ENCODE measurements at regions not wholly inside any gene's neighbourhood (a gene's known extent, or its start where the extent isn't known, plus 50 kb on each side); places are given as distances from the start of the nearest gene placed in this dataset.

DNA sequence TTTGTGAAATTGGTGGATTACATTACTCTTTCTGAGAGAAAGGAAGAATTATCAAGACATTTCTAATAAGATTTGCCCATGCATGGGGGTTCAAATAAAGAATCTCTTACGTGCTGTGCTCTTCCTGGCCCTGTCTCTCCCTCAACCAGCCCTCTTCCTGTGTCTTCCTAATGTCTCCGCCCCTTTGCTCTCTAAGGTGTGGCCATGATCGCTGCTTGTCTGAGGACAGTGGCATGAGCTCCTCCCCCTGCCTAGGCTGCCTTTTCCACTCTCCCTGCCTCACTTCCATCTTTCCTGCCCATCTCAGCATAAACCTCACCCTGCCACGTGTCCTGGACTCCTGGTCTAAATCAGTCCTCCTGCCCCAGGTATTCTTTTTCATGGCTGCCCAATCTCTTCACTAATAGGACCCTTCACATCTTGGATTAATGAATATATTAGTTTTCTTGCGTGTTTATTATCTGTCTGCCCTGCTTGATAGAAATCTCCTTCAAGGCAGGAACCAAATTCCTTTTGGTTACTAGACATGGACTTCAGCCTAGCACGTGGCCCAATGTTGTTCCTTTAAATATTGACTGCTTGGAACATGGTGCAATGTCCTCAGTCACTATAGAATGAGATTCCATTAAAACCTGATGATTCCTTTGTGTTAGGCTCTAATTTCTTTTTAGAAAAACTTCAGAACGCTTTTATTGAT is 122.3 kb downstream of the MTRR start:
- no TSS peak for BruUV-seq (replicated peaks)
- Histone ChIP-seq H3K4me3 (replicated peaks in 1 of 3; ENCODE audit: insufficient read depth in 1 of 3, low read depth in 1 of 3, low read length in 3 of 3) (no peak overlapping the region), H3K9ac (replicated peaks; ENCODE audit: extremely low read depth, insufficient read depth, low read length) (no peak overlapping the region), H3K9me1 (replicated peaks; ENCODE audit: control insufficient read depth, extremely low read depth, insufficient read depth, low read length) (no peaks in the 10 kb centered on the region), H2AFZ (ENCODE audit: low read depth, low read length) (no peak overlapping the region), H3K4me2 (ENCODE audit: insufficient read depth, low read length) (no peak overlapping the region), H3K36me3 (ENCODE audit: control insufficient read depth in 2 of 2, extremely low read depth in 1 of 2, insufficient read depth in 2 of 2, low read length in 2 of 2) (no peaks in the 10 kb centered on the region), H4K20me1 (replicated peaks; ENCODE audit: control insufficient read depth, extremely low read depth, insufficient read depth, low read length) (no peaks in the 10 kb centered on the region), H3K79me2 (ENCODE audit: control insufficient read depth, insufficient read depth, low read length) (no peaks in the 10 kb centered on the region), H3K9me3 (replicated peaks; ENCODE audit: control insufficient read depth, insufficient read depth, low read length) (peaks cover 3% of the 10 kb centered on the region), H3K27ac (ENCODE audit: insufficient read depth, low read depth, low read length) (no peak overlapping the region), H3K4me1 (ENCODE audit: control insufficient read depth, extremely low read depth, insufficient read depth, low read length) (no peaks in the 10 kb centered on the region), H3K27me3 (ENCODE audit: control insufficient read depth in 2 of 2, insufficient read depth in 2 of 2, low read length in 2 of 2) (no peaks in the 10 kb centered on the region)
- POLR2A ChIA-PET: no interaction called here
- no peak for DNase-seq (ENCODE audit: low read depth, low spot score)
- CTCF ChIA-PET: no interaction called here
- TF ChIP-seq JUN (IDR thresholded peaks at IDR 0.05; ENCODE audit: borderline replicate concordance, insufficient read depth, insufficient read length, low read depth) (no peak), FOS (IDR thresholded peaks at IDR 0.05; ENCODE audit: borderline replicate concordance, insufficient read depth, low read length) (no peak), EZH2 (IDR thresholded peaks at IDR 0.05; ENCODE audit: borderline replicate concordance, low read depth, low read length, severe bottlenecking) (no peak), POLR2A (IDR thresholded peaks at IDR 0.05; ENCODE audit: low read depth, low read length) (no peak), POLR2AphosphoS5 (IDR thresholded peaks at IDR 0.05; ENCODE audit: insufficient read depth, low read depth, low read length) (no peak), MYC (IDR thresholded peaks at IDR 0.05; ENCODE audit: low read depth, low read length) (no peak), GATA2 (IDR thresholded peaks at IDR 0.05; ENCODE audit: insufficient read depth, insufficient read length, low read depth, low read length) (no peak)
- TF ChIP-seq, protein P1, sequence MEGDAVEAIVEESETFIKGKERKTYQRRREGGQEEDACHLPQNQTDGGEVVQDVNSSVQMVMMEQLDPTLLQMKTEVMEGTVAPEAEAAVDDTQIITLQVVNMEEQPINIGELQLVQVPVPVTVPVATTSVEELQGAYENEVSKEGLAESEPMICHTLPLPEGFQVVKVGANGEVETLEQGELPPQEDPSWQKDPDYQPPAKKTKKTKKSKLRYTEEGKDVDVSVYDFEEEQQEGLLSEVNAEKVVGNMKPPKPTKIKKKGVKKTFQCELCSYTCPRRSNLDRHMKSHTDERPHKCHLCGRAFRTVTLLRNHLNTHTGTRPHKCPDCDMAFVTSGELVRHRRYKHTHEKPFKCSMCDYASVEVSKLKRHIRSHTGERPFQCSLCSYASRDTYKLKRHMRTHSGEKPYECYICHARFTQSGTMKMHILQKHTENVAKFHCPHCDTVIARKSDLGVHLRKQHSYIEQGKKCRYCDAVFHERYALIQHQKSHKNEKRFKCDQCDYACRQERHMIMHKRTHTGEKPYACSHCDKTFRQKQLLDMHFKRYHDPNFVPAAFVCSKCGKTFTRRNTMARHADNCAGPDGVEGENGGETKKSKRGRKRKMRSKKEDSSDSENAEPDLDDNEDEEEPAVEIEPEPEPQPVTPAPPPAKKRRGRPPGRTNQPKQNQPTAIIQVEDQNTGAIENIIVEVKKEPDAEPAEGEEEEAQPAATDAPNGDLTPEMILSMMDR (IDR thresholded peaks at IDR 0.05; ENCODE audit: extremely low read depth in 1 of 2, insufficient read depth in 1 of 2, low read depth in 1 of 2, low read length in 2 of 2): no peak
- TF ChIP-seq, protein P2, sequence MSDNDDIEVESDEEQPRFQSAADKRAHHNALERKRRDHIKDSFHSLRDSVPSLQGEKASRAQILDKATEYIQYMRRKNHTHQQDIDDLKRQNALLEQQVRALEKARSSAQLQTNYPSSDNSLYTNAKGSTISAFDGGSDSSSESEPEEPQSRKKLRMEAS (IDR thresholded peaks at IDR 0.05; ENCODE audit: insufficient read depth, insufficient read length): no peak
- intact Hi-C loops (cut with micrococcal nuclease) (no loop called here), dilution Hi-C loops (cut with MboI; ENCODE audit: extremely low pct_ligation_motif_present, low sequenced_read_pairs) (no loop called here)
- FAIRE-seq: no peak

Data from endothelial cell of umbilical vein (primary cell).